GM23248 (cell line): ENCODE measurements at regions not wholly inside any gene's neighbourhood (a gene's known extent, or its start where the extent isn't known, plus 50 kb on each side); places are given as distances from the start of the nearest gene placed in this dataset.

Source experiments
- EZH2 ChIP-seq: fragments of 200-600 bp; sonication (generic); IDR thresholded peaks from 2 replicates; pipeline ENCODE4 v1.6.1; 2018; ENCODE audit warnings: antibody characterized with exemption, mild to moderate bottlenecking; ENCODE audit not compliant: insufficient read depth, poor library complexity, severe bottlenecking
- EZH2phosphoT487 ChIP-seq: fragments of 200-600 bp; sonication (generic); IDR thresholded peaks from 2 replicates; pipeline ENCODE4 v1.6.1; 2018; ENCODE audit warnings: antibody characterized with exemption, moderate library complexity, mild to moderate bottlenecking, low read depth; ENCODE audit not compliant: insufficient read depth

DNA sequence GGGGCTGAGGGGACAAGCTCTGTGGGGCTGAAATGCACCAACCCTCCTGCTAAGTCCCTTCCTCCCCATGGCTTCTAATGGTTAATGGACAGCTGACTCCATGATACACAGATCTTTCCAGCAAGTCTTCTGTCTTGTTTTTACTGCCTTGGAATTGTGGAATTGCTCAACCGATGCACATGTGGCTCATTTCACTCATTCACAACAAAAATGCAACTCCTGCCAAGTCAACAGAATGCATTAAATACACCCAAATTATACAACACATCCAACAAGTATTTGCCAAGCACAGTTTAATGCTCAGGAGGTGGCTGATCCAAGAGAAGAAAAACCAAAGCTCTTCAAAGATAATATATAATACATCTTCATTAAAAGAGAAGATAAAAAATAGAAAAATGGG lies 61.9 kb upstream of the PAGE4 start:
- no peak for TF ChIP-seq EZH2
- no peak for TF ChIP-seq EZH2phosphoT487
